Stomach (tissue), 4 donors: ENCODE measurements at regions not wholly inside any gene's neighbourhood (a gene's known extent, or its start where the extent isn't known, plus 50 kb on each side); places are given as distances from the start of the nearest gene placed in this dataset.

Source experiments
- CTCF ChIP-seq, 7 experiments: fragments of 450-650 bp in 4 of 7; fragments of 200-600 bp in 3 of 7; sonication (generic) in 3 of 7; IDR thresholded peaks; one replicate each; pipeline ENCODE4 v1.5.1; 2016 to 2019; ENCODE audit warnings: antibody characterized with exemption in 7 of 7, control low read depth in 2 of 7, mild to moderate bottlenecking in 1 of 7
- POLR2AphosphoS5 ChIP-seq, 3 donors: sonication (generic); formaldehyde crosslinking; IDR thresholded peaks; one replicate each; pipeline ENCODE4 v1.6.1; 2016; ENCODE audit warnings: antibody characterized with exemption in 3 of 3

GRCh38 chr2:10968176-10968575 lies 56.4 kb downstream of the KCNF1 start:
- no peak for TF ChIP-seq CTCF (IDR thresholded peaks at IDR 0.05)
- no peak for TF ChIP-seq POLR2AphosphoS5 (IDR thresholded peaks at IDR 0.05)
